GM21717 (cell line): ENCODE measurements at regions not wholly inside any gene's neighbourhood (a gene's known extent, or its start where the extent isn't known, plus 50 kb on each side); places are given as distances from the start of the nearest gene placed in this dataset.
"Not testable (repeated sequence)": the region's sequence is repeated elsewhere in the genome, so short reads cannot be mapped to it uniquely, and the experiment has no call there.

ENCODE experiments used
- ATAC-seq: cut with Tn5 transposase; IDR thresholded peaks from one replicate; pipeline ENCODE4 v1.9.1; 2021; ENCODE audit warnings: mild to moderate bottlenecking, moderate library complexity; ENCODE audit not compliant: unreplicated experiment

- ATAC-seq = not testable (repeated sequence)
Observed at GRCh38 chr1:109857702-109858101, 52.9 kb upstream of the CSF1 start.

GRCh38 chr1:109855986-109856385, 54.7 kb upstream of the CSF1 start:
- ATAC-seq = not testable (repeated sequence)

- ATAC-seq = not testable (repeated sequence)
Observed at GRCh38 chr1:109853972-109854371, 56.7 kb upstream of the CSF1 start.

- ATAC-seq = not testable (repeated sequence)
Observed at GRCh38 chr1:109852221-109853015, 58.2 kb upstream of the CSF1 start.

- ATAC-seq = no peak
Observed at GRCh38 chr1:109850827-109851226, 59.8 kb upstream of the CSF1 start.

GRCh38 chr1:109850194-109850593, 60.5 kb upstream of the CSF1 start:
- no peak for ATAC-seq

- no peak for ATAC-seq
Observed at GRCh38 chr1:109849655-109850054, 61.0 kb upstream of the CSF1 start.

GRCh38 chr1:109847251-109847650, 63.4 kb upstream of the CSF1 start:
- ATAC-seq = no peak

GRCh38 chr1:109846846-109847245, 63.8 kb upstream of the CSF1 start:
- no peak for ATAC-seq

GRCh38 chr1:109846162-109846561, 64.5 kb upstream of the CSF1 start:
- ATAC-seq = no peak

GRCh38 chr1:109845658-109846057, 65.0 kb upstream of the CSF1 start:
- ATAC-seq = no peak

GRCh38 chr1:109844609-109845008, 66.0 kb upstream of the CSF1 start:
- ATAC-seq = no peak

GRCh38 chr1:109840011-109840629, 70.5 kb upstream of the CSF1 start:
- ATAC-seq = no peak

GRCh38 chr1:109839276-109839675, 71.4 kb upstream of the CSF1 start:
- ATAC-seq = not testable (repeated sequence)

GRCh38 chr1:109838838-109839240, 71.8 kb upstream of the CSF1 start:
- ATAC-seq = no peak

GRCh38 chr1:109837852-109838570, 72.6 kb upstream of the CSF1 start:
- ATAC-seq = no peak

GRCh38 chr1:109835645-109836044, 71.9 kb upstream of the EPS8L3 start:
- not testable (repeated sequence) for ATAC-seq

- no peak for ATAC-seq
Observed at GRCh38 chr1:109834951-109835350, 71.2 kb upstream of the EPS8L3 start.

- ATAC-seq = no peak
Observed at GRCh38 chr1:109832945-109833344, 69.2 kb upstream of the EPS8L3 start.

- no peak for ATAC-seq
Observed at GRCh38 chr1:109828756-109829505, 65.2 kb upstream of the EPS8L3 start.

- no peak for ATAC-seq
Observed at GRCh38 chr1:109827986-109828385, 64.3 kb upstream of the EPS8L3 start.
